Spleen (tissue), 11 donors: ENCODE measurements at regions not wholly inside any gene's neighbourhood (a gene's known extent, or its start where the extent isn't known, plus 50 kb on each side); places are given as distances from the start of the nearest gene placed in this dataset.
"Not testable (repeated sequence)": the region's sequence is repeated elsewhere in the genome, so short reads cannot be mapped to it uniquely, and the experiment has no call there.

Source experiments
- DNase-seq: peaks from one replicate; pipeline ENCODE4 v3.0.0-alpha.2; 2020
- H3K27ac ChIP-seq, 8 donors: fragments of 200-600 bp; sonication (generic) in 7 of 8; 1 replicate in 4 of 8; 2 replicates in 4 of 8; pipeline versions ENCODE4 v1.5.0 to v1.8.0; 2016 to 2021; ENCODE audit warnings: inconsistent platforms in 4 of 8, mild to moderate bottlenecking in 4 of 8, moderate library complexity in 1 of 8
- H3K27me3 ChIP-seq, 7 donors: fragments of 200-600 bp; sonication (generic) in 6 of 7; replicated peaks in 1 of 7; 1 replicate in 4 of 7; 2 replicates in 3 of 7; pipeline versions ENCODE4 v1.5.0 to v1.8.0; 2016 to 2021; ENCODE audit warnings: inconsistent platforms in 3 of 7, mild to moderate bottlenecking in 1 of 7
- H3K36me3 ChIP-seq, 6 donors: fragments of 200-600 bp; sonication (generic) in 5 of 6; 1 replicate in 4 of 6; 2 replicates in 2 of 6; pipeline versions ENCODE4 v1.5.0 to v1.8.0; 2016 to 2021; ENCODE audit warnings: inconsistent platforms in 2 of 6
- H3K4me1 ChIP-seq, 6 donors: fragments of 200-600 bp; sonication (generic) in 5 of 6; 1 replicate in 3 of 6; 2 replicates in 3 of 6; pipeline versions ENCODE4 v1.5.0 to v1.8.0; 2016 to 2021; ENCODE audit warnings: inconsistent platforms in 3 of 6
- H3K4me3 ChIP-seq, 8 donors: fragments of 200-600 bp; sonication (generic) in 7 of 8; 1 replicate in 4 of 8; 2 replicates in 4 of 8; pipeline versions ENCODE4 v1.5.0 to v1.8.0; 2016 to 2021; ENCODE audit warnings: inconsistent platforms in 4 of 8, mild to moderate bottlenecking in 4 of 8, moderate library complexity in 2 of 8
- H3K9me3 ChIP-seq, 8 donors: fragments of 200-600 bp; sonication (generic) in 7 of 8; 1 replicate in 4 of 8; 2 replicates in 4 of 8; pipeline versions ENCODE4 v1.5.0 to v1.8.0; 2016 to 2021; ENCODE audit warnings: inconsistent platforms in 4 of 8
- CTCF ChIP-seq, 11 experiments: fragments of 200-600 bp in 7 of 11; fragments of 450-650 bp in 4 of 11; sonication (generic) in 4 of 11; IDR thresholded peaks in 8 of 11; conservative IDR thresholded peaks in 3 of 11; 1 replicate in 7 of 11; 2 replicates in 4 of 11; pipeline versions ENCODE4 v1.4.0 to v1.8.0; 2016 to 2021; ENCODE audit warnings: antibody characterized with exemption in 11 of 11, inconsistent platforms in 4 of 11, mild to moderate bottlenecking in 1 of 11
- POLR2A ChIP-seq, 3 donors: fragments of 450-650 bp; IDR thresholded peaks; one replicate each; pipeline ENCODE4 v1.5.1; 2017; ENCODE audit warnings: antibody characterized with exemption in 3 of 3, mild to moderate bottlenecking in 1 of 3
- POLR2AphosphoS5 ChIP-seq, 3 donors: sonication (generic); formaldehyde crosslinking; IDR thresholded peaks; one replicate each; pipeline ENCODE4 v1.5.1; 2017; ENCODE audit warnings: antibody characterized with exemption in 3 of 3
- WGBS, 5 donors: extraction: QIAGEN DNeasy Blood & Tissue Kit in 3 of 5; methylation state at CpG; one replicate each; pipeline versions ENCODE4 v1.1.5 to v1.1.7; 2013 to 2018; 5-methylcytosine and 5-hydroxymethylcytosine counted together
- intact Hi-C: fragments of 100-400 bp; cut with DNase I; formaldehyde crosslinking; loops from one replicate; pipeline ENCODE4 v1.15.0; 2023; ENCODE audit warnings: low total_unique reads
- donor health status: healthy with polysubstance abuse.
- donor health status: DM: no; HTN: no; CAD: no; lungs with moderate emphysema.
- donor health status: DM: no; HTN: no; CAD: no.
- donor health status: Bipolar disorder and iron deficiency.
- donor health status: healthy.
- donor health status: DM: no; HTN: no; CAD: no.
- donor health status: DM: yes; HTN: yes; CAD: no.

GRCh38 chr17:62307196-62307595 is 73.2 kb upstream of the EFCAB3 start:
- peaks cover 0 to 21% (median 0%) of the 10 kb centered on the region in 7 donors for H3K27me3 ChIP-seq
- H3K4me3 ChIP-seq, result no peak overlapping the region
- no peaks in the 10 kb centered on the region for H3K36me3 ChIP-seq
- no peak for DNase-seq
- H3K27ac ChIP-seq, result no peak overlapping the region
- WGBS, 5 donors, result 31 to 52% (median 37%) methylated on average over 2 of the region's 2 CpGs
- no peaks in the 10 kb centered on the region for H3K4me1 ChIP-seq
- no peak for TF ChIP-seq POLR2AphosphoS5 (IDR thresholded peaks at IDR 0.05)
- no peak for TF ChIP-seq POLR2A (IDR thresholded peaks at IDR 0.05)
- TF ChIP-seq CTCF (IDR thresholded peaks at IDR 0.05 in 8 of 11, conservative IDR thresholded peaks at IDR 0.05 in 3 of 11), result no peak
- H3K9me3 ChIP-seq, result peaks cover 0 to 8% (median 0%) of the 10 kb centered on the region in 8 donors
- intact Hi-C loops, result no loop called here

GRCh38 chr17:62303476-62303875 is 76.9 kb upstream of the EFCAB3 start:
- no peak for DNase-seq
- Histone ChIP-seq H3K9me3 (peaks cover 0 to 15% (median 6%) of the 10 kb centered on the region in 8 donors), H3K4me1 (no peaks in the 10 kb centered on the region), H3K27ac (no peak overlapping the region), H3K27me3 (peaks cover 0 to 10% (median 0%) of the 10 kb centered on the region in 7 donors), H3K4me3 (no peak overlapping the region), H3K36me3 (no peaks in the 10 kb centered on the region)
- TF ChIP-seq POLR2A (IDR thresholded peaks at IDR 0.05), result no peak
- no peak for TF ChIP-seq POLR2AphosphoS5 (IDR thresholded peaks at IDR 0.05)
- no peak for TF ChIP-seq CTCF (IDR thresholded peaks at IDR 0.05 in 8 of 11, conservative IDR thresholded peaks at IDR 0.05 in 3 of 11)
- intact Hi-C loops, result no loop called here

GRCh38 chr17:62300697-62301096 is 79.7 kb upstream of the EFCAB3 start:
- no peaks in the 10 kb centered on the region for H3K4me1 ChIP-seq
- no peaks in the 10 kb centered on the region for H3K36me3 ChIP-seq
- H3K4me3 ChIP-seq, result no peak overlapping the region
- H3K27me3 ChIP-seq, result no peaks in the 10 kb centered on the region
- 83 to 92% (median 86%) methylated on average over 4 of the region's 4 CpGs for WGBS, 5 donors
- DNase-seq, result no peak
- intact Hi-C loops, result no loop called here
- H3K27ac ChIP-seq, result no peak overlapping the region
- TF ChIP-seq POLR2A (IDR thresholded peaks at IDR 0.05) (no peak), POLR2AphosphoS5 (IDR thresholded peaks at IDR 0.05) (no peak), CTCF (IDR thresholded peaks at IDR 0.05 in 8 of 11, conservative IDR thresholded peaks at IDR 0.05 in 3 of 11) (no peak)
- peaks cover 0 to 15% (median 6%) of the 10 kb centered on the region in 8 donors for H3K9me3 ChIP-seq

DNA sequence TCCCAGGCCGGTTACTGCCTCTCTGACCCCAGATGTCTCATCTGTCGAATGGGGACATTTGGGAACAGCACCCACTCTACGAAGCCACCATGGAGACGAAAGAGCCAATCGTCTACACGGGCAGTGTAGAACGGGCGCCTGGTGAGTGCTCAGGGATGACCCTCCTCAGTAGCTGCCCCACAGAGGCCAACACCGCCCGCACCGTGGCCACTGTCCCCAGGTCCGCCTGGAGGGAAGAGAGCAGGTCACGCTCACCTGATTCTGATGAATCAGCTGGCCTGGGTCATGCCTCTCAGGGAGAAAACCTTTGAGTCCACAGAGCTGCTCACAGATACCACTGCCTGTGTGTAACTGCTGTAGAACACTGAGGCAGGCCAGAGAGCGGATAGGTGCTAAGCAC is 105.1 kb upstream of the EFCAB3 start:
- H3K27ac ChIP-seq, DNase-seq, H3K36me3 ChIP-seq, H3K4me3 ChIP-seq, intact Hi-C loops, H3K9me3 ChIP-seq, H3K27me3 ChIP-seq, H3K4me1 ChIP-seq: not testable (repeated sequence)
- WGBS, 5 donors, result 90 to 100% (median 96%) methylated on average over 2 to 14 of the region's 14 CpGs

- H3K9me3 ChIP-seq, H3K27me3 ChIP-seq, H3K27ac ChIP-seq, H3K36me3 ChIP-seq, H3K4me1 ChIP-seq, DNase-seq, intact Hi-C loops, H3K4me3 ChIP-seq: not testable (repeated sequence)
- 80 to 93% (median 89%) methylated on average over 2 to 9 of the region's 12 CpGs; no CpG with 5 or more reads in 1 of the 5 donors for WGBS, 5 donors
Measured at GRCh38 chr17:62268361-62268760, 112.0 kb upstream of the EFCAB3 start.

DNA sequence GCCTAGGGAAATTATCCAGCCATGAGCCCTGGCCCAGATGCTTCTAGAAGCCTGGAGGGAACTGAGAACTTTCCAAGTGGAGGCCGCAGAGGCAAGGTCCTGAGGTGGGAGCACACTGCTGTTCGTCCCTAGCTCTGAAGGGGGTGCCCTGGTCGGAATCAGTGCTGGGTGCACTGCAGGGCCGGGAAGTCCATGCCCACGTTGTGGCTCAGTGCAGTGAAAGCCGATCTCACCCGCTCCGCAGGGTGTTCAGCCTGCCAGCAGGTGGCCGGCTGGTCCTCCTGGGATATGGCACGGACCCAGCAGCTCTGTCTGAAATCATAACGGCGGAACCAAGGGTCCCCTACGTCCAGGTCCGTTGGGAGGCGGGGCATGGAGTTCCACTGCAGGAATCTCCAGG is 115.4 kb upstream of the EFCAB3 start:
- H3K4me1 ChIP-seq, H3K9me3 ChIP-seq, H3K27ac ChIP-seq, H3K36me3 ChIP-seq, H3K4me3 ChIP-seq, DNase-seq, intact Hi-C loops, H3K27me3 ChIP-seq: not testable (repeated sequence)
- WGBS, 5 donors, result 61 to 85% methylated on average over 3 to 7 of the region's 15 CpGs; no CpG with 5 or more reads in 3 of the 5 donors

- H3K27me3 ChIP-seq, H3K27ac ChIP-seq, H3K4me1 ChIP-seq, intact Hi-C loops, DNase-seq, H3K4me3 ChIP-seq, H3K9me3 ChIP-seq, H3K36me3 ChIP-seq: not testable (repeated sequence)
- WGBS, 5 donors, result 61 to 85% (median 78%) methylated on average over 6 of the region's 6 CpGs
Measured at GRCh38 chr17:62255791-62256190, 124.6 kb upstream of the EFCAB3 start.

DNA sequence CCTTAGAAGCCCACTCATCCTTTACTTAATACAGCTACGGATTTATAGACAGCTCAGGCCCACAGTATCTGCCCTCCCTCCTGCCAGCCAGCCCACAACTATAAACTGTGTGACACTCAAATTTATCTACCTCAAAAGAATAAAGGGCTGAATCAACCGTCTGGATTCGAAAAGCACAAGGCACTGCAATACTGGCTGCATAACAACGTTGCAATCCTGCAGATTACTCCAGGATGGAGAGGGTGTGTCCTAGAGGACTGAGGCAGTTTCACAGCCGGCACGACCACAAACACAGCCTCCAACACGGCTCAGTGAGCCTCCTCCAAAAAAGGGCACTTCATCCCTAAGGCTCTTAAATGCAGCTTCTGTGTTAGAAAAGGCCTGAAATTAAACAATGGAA is 138.3 kb upstream of the EFCAB3 start:
- H3K4me3 ChIP-seq, DNase-seq, H3K4me1 ChIP-seq, H3K9me3 ChIP-seq, H3K27ac ChIP-seq, intact Hi-C loops, H3K36me3 ChIP-seq, H3K27me3 ChIP-seq: not testable (repeated sequence)
- 39 to 56% (median 53%) methylated on average over 6 to 7 of the region's 7 CpGs for WGBS, 5 donors
